GM10266 (cell line): ENCODE measurements at regions not wholly inside any gene's neighbourhood (a gene's known extent, or its start where the extent isn't known, plus 50 kb on each side); places are given as distances from the start of the nearest gene placed in this dataset.

Experiments used
- DNase-seq: peaks from one replicate; pipeline ENCODE4 v3.0.0; 2012; ENCODE audit errors: extremely low spot score
- TF ChIP-seq, protein P1 (sequence below): IDR thresholded peaks from 2 replicates; pipeline ENCODE4 v1.5.1; 2012; ENCODE audit warnings: mild to moderate bottlenecking, low read depth; ENCODE audit not compliant: control insufficient read depth, insufficient read depth; ENCODE audit errors: missing control alignments

DNA sequence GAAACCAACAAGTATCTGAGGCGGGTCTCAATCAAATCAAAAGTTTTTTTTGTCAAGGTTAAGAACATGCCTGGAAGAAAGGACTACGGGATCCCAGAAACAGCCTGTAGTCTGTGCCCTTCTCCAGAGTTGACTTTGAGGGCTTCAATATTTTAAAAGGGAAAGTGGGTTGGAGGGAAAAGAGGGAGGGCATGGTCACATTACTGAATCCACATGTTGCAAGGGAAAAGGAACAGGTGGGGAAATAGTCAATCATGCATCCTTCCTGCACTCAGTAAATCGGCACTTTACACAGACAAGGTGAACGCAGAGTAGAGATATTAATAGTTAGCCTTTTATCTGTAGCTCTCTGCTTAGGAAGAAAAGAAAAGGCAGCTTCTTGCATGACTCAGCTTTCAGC lies 808.5 kb downstream of the UQCRFS1 start:
- DNase-seq = no peak
- TF ChIP-seq, protein P1, sequence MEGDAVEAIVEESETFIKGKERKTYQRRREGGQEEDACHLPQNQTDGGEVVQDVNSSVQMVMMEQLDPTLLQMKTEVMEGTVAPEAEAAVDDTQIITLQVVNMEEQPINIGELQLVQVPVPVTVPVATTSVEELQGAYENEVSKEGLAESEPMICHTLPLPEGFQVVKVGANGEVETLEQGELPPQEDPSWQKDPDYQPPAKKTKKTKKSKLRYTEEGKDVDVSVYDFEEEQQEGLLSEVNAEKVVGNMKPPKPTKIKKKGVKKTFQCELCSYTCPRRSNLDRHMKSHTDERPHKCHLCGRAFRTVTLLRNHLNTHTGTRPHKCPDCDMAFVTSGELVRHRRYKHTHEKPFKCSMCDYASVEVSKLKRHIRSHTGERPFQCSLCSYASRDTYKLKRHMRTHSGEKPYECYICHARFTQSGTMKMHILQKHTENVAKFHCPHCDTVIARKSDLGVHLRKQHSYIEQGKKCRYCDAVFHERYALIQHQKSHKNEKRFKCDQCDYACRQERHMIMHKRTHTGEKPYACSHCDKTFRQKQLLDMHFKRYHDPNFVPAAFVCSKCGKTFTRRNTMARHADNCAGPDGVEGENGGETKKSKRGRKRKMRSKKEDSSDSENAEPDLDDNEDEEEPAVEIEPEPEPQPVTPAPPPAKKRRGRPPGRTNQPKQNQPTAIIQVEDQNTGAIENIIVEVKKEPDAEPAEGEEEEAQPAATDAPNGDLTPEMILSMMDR = no peak

DNA sequence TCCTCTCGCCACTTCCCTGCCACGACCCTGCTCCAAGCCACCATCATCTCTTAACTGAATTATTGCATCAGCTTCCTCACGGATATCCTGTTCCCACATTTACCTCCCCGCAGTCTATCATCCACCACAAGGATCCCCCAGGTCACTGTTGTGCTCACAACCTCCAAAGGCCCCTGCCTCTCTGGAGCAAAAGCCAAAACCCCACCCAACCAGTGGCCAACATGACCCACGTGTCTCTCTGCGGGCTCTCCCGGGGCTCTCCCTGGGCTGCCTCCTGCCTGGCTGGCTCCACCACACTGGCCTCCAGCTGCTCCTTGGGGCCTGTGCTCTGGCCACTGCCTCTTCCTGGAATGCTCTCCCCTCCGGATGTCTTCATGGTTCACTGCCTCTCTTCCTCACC lies 809.3 kb downstream of the UQCRFS1 start:
- no peak for DNase-seq
- TF ChIP-seq, protein P1 = no peak

DNA sequence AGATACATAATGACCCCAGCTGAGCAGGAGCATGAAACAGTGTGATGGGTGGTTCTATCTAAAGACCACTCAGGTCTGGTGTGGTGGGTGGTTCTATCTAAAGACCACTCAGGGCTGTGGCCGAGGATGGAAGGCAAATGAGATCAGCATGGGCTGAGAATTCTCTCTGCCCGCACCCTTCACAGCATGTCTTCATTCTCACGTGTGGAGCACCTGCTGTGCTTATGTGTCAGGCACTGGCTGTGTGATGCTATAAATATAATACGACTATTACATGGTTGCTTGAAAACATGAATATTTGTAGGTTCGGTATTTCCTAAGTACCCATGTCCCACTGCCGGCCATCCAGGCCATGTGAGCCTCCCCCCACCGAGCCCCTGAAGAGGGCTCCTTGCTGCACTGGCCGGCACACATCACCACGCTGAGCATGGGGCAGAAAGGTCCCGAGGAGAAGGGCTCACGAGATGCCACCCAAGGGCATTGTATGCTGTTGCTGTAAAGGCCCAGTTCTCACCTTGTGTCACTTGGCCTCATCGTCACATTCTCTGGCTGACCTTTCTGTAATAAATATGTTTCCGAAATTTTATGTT lies 810.2 kb downstream of the UQCRFS1 start:
- TF ChIP-seq, protein P1 = no peak
- no peak for DNase-seq

GRCh38 chr19:28401739-28402424 lies 811.1 kb downstream of the UQCRFS1 start:
- TF ChIP-seq, protein P1 = no peak

GRCh38 chr19:28400953-28401671 lies 811.8 kb downstream of the UQCRFS1 start:
- TF ChIP-seq, protein P1 = no peak
- no peak for DNase-seq

More at GRCh38 chr19:28401739-28402424, 811.1 kb downstream of the UQCRFS1 start:
- no peak for DNase-seq

GRCh38 chr19:28399187-28399586 lies 813.8 kb downstream of the UQCRFS1 start:
- TF ChIP-seq, protein P1 = no peak
- no peak for DNase-seq

- TF ChIP-seq, protein P1 = no peak
- DNase-seq = no peak
Measured at GRCh38 chr19:28397800-28398199, 815.2 kb downstream of the UQCRFS1 start.
